HG03520 (cell line): ENCODE measurements at regions not wholly inside any gene's neighbourhood (a gene's known extent, or its start where the extent isn't known, plus 50 kb on each side); places are given as distances from the start of the nearest gene placed in this dataset.
"Not testable (repeated sequence)": the region's sequence is repeated elsewhere in the genome, so short reads cannot be mapped to it uniquely, and the experiment has no call there.

ENCODE experiments used
- ATAC-seq: cut with Tn5 transposase; IDR thresholded peaks from one replicate; pipeline ENCODE4 v1.9.1; 2021; ENCODE audit warnings: mild to moderate bottlenecking, moderate library complexity; ENCODE audit not compliant: unreplicated experiment

- not testable (repeated sequence) for ATAC-seq
These were observed 52.3 kb downstream of the SEPTIN7 start for GRCh38 chr7:35853194-35853593.

DNA sequence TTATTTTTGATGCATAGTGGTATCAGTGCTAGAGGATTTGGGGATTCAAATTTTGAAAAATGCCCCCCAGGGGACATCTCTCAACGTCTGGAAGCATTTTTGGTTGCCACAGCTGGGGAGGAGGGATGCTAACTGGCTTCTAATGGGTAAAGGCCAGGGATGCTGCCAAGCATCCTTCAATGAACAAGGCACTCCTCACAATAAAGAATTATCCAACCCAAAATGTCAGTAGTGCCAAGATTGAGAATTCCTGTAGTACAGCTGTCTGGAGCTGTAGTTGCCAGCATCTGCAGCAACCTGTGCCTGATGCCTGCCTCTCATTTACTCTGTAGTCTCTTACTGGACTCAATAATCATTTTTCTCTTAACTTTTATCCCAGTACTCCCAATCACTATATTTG, 53.5 kb downstream of the SEPTIN7 start:
- ATAC-seq: no peak

DNA sequence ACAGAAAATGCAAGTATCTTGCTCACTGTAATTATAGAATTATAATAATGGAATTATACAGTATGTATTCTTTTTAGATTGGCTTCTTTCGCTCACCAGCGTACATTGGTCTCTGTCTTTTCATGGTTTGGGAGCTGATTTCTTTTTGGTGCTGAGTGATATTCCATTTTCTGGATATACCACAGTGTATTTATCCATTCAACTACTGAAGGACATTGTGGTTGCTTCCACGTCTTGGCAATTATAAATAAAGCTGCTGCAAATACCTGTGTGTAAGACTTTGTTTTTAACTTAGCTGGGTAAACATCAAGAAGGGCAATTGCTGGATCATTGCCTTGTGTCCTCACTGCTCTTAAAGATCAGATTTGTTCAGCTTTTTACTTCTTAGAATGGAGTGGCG, 55.3 kb downstream of the SEPTIN7 start:
- ATAC-seq: no peak

DNA sequence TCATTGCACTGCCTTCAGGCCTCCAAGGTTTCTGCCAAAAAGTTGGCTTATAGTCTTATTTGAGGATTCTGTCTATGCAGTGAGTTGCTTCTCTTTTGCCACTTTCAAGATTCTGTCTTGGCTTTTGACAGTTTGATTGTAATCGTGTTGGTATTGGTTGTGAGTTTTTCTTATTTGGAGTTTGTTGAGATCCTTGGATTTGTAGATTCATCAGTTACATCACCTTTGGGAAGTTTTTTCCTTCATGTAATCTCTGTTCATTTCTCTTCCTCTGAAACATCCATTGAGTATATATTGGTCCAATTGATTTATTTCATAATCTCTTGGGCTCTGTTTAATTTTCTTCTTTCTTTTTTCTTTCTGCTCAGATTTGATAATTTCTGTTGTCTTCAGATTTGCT, 59.8 kb downstream of the SEPTIN7 start:
- ATAC-seq: no peak

- no peak for ATAC-seq
These were observed 64.4 kb downstream of the SEPTIN7 start for GRCh38 chr7:35865287-35865686.

DNA sequence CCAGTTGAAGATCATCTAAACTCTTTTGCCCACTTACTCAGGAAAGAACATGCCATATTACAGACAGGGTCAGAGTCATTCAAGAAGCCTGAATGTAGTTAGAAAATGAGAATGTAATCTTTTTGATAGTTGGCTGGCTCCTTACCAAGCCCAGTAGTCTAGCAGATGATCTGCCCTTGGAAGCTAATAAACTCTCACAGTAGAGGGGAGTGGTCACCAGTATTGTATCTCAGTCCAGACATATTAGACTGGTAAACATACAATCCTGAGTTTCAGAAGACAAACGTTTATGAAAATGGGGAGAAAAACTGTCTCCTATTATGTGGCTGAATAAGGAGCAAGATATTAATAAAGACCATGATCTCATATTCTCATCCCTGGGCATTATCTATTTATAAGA, 65.3 kb downstream of the SEPTIN7 start:
- no peak for ATAC-seq

GRCh38 chr7:35869117-35869516, 68.3 kb downstream of the SEPTIN7 start:
- ATAC-seq: not testable (repeated sequence)

- ATAC-seq: no peak
These were observed 69.0 kb downstream of the SEPTIN7 start for GRCh38 chr7:35869810-35870209.

GRCh38 chr7:35871856-35872255, 71.0 kb downstream of the SEPTIN7 start:
- ATAC-seq: no peak

DNA sequence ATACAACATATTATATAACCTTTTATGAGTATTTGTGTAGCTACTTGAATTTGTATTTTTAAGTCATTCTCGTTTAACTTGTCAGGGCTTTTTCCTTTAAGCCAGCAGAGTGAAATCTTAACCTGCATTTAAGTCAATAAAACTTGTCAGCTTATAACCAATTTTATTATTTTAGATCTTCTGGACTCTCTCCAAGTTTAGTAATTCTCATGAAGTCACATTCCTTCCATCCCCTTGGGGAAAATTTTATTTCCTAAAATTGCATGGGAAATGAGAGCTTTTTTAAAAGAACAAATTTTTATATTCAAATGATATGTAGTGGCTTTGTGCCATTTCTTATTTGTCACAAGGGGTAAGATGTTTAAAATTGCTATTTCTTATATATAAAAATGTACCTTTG, 74.0 kb downstream of the SEPTIN7 start:
- no peak for ATAC-seq

GRCh38 chr7:35875292-35875691, 74.4 kb downstream of the SEPTIN7 start:
- ATAC-seq: no peak

- no peak for ATAC-seq
These were observed 77.5 kb downstream of the SEPTIN7 start for GRCh38 chr7:35878351-35878750.

DNA sequence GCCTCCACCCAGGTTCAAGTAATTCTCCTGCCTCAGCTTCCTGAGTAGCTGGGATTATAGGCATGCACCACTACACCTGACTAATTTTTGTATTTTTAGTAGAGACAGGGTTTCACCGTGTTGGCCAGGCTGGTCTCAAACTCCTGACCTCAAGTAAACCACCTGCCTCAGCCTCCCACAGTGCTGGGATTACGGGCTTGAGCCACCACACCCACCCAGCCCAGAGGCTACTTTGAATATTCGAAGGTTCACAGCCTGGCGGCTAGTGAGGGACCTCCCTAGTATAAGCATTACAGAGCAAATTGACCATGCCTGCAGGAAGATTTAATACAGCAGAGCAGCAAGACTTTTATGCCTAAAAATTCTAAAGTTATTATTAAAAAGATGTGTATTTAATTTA, 86.6 kb downstream of the SEPTIN7 start:
- ATAC-seq: not testable (repeated sequence)

GRCh38 chr7:35889001-35889400, 88.1 kb downstream of the SEPTIN7 start:
- ATAC-seq: no peak

GRCh38 chr7:35889870-35890269, 89.0 kb downstream of the SEPTIN7 start:
- ATAC-seq: no peak

DNA sequence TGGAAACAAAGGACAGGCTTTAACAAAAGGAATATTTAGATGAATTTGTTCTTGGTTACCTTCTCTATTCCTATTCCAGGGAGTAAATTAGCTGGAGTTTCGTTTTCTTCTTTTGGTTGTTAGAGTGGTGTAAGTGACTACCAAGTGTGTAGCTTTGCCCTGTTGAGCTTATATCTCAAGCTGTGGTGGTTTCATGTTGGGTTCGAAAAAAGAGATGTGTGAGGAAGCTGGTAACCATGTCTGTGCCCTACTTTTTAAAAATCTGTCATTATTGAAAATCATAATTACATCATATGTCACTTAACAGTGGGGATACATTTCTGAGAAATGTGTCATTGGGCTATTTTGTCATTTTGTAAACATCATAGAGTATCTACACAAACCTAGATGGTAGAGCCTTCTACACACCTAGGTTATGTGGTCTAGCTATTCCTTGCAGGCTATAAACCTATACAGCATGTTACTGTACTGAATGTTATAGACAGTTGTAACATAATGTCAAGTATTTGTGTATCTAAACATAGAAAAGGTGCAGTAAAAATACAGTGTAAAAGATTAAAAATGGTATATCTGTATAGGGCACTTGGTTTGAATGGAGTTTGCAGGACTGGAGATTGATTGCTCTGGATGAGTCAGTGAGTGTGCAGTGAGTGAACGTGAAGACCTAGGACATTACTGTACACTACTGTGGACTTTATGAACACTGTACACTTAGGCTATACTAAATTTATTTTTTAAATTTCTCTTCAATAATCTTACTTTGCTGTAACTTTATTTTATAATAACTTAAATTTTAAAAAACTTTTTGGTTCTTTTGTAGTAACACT, 90.4 kb downstream of the SEPTIN7 start:
- ATAC-seq: no peak

DNA sequence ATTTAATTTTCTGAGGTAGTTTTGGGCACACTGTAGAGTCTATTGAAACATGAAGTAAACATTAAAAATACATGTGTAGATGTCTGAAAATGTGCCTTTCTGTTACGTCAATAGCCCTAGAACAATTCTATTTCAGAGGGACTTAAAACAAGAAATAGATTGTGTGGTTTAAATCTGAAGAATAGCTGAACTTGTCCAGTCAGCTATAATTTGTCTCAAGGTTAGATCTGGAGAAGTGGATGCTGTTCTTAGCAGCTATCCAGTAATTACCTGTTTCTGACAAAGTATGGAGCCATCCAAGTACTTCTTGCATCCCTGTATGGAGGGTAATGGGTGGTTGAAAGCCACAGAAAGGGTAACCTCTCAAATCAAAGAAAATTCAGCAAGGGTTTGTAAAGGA, 92.8 kb downstream of the SEPTIN7 start:
- ATAC-seq: no peak

GRCh38 chr7:35894721-35895120, 93.9 kb downstream of the SEPTIN7 start:
- ATAC-seq: no peak

DNA sequence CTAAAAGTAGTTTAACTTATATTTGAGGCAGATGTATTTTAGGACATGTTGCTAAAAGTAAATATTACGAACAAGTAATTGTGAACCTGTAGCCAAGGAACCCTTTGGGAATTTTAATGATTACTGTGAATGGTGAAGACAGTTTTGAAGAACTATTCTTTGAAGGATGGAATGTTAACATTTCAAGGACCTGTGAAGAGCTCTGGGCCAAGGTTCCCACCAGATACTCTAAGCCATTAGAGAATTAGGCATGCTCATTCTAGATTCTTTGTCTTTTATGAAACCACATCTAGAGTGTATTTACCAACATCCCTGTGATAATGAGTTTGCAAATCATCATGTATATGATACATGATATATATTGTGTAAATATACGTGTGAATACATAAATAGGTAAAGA, 99.8 kb downstream of the SEPTIN7 start:
- no peak for ATAC-seq

DNA sequence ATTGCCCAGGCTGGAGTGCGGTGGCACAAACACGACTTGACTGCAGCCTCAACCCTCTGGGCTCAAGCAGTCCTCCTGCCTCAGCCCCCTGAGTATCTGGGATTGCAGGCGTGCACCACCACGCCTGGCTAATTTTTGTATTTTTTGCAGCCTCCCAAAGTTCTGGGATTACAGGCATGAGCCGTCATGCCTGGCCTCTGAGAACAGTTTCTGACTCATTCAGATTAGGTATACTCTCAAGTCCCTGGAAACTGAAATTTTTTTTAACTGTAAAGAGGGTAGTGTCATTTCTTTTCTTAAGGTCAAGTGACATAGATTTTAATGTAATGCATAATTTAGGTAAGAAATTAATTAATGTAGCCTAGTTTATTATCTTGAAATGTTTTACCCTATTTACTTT, 104.7 kb downstream of the SEPTIN7 start:
- ATAC-seq: no peak

DNA sequence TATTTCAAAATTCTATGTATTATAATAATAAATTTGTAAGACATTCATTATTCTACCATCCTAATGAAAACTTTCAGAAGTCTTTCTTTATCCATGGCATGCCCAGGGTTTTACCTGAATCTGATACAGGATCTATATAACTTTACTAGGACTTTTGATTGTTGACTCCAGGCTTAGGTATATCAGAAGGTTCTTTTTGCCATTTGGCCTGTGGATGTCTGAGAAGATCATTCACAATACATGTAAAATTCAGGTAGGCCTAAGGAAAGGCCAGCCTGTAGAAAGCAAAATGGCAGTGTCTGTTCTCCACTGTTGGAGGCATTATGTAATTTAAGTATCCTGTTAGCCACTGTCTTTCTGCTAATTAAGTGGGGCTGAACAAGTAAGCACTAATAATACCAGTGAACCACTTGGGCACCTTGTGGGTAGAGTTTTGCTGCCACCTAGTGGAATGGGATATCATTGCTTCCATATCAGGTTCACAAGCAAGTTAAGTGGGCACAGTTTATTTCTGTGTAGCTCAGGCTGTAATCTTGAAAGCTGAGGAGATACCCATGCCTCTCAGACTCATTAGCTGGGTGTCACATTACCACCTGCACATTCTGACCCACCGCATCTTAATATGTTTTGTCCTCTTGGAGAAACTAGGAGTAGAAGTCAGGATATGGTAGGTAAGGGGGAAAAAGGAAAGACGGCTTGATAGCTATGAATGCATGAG, 105.5 kb downstream of the SEPTIN7 start:
- no peak for ATAC-seq
